Pancreas (tissue), 10 donors: ENCODE measurements at regions not wholly inside any gene's neighbourhood (a gene's known extent, or its start where the extent isn't known, plus 50 kb on each side); places are given as distances from the start of the nearest gene placed in this dataset.

Experiments used
- ATAC-seq, 4 donors: fragments of 200-7000 bp; cut with Tn5 transposase; one replicate each; pipeline versions ENCODE4 v1.8.0 to v1.9.1; 2020; ENCODE audit warnings: mild to moderate bottlenecking in 4 of 4, moderate library complexity in 4 of 4
- DNase-seq, 6 donors: peaks; one replicate each; pipeline ENCODE4 v3.0.0-alpha.2; 2020
- FAIRE-seq: peaks from 2 replicates; lab custom pipeline; 2012; peaks lifted over from hg19 to GRCh38; lab: Jason Lieb, UNC
- H3K27ac ChIP-seq, 4 donors: fragments of 200-600 bp; sonication (generic); 1 replicate in 3 of 4; 2 replicates in 1 of 4; pipeline versions ENCODE4 v1.5.0 to v1.8.0; 2020
- H3K27me3 ChIP-seq, 4 donors: fragments of 200-600 bp; one replicate each; pipeline ENCODE4 v1.8.0; 2021
- H3K36me3 ChIP-seq, 3 donors: fragments of 200-600 bp; sonication (generic) in 1 of 3; one replicate each; pipeline versions ENCODE4 v1.5.0 to v1.8.0; 2020 to 2021
- H3K4me1 ChIP-seq, 3 donors: fragments of 200-600 bp; one replicate each; pipeline ENCODE4 v1.8.0; 2021
- H3K4me3 ChIP-seq, 4 donors: fragments of 200-600 bp; sonication (generic) in 2 of 4; one replicate each; pipeline versions ENCODE4 v1.5.0 to v1.8.0; 2020 to 2021
- H3K9me3 ChIP-seq, 4 donors: fragments of 200-600 bp; one replicate each; pipeline ENCODE4 v1.8.0; 2021
- WGBS, 2 donors: extraction: QIAGEN DNeasy Blood & Tissue Kit; methylation state at CpG; one replicate each; pipeline ENCODE4 v1.1.7; 2013; 5-methylcytosine and 5-hydroxymethylcytosine counted together
- intact Hi-C, 3 donors: fragments of 100-400 bp; cut with DNase I; formaldehyde crosslinking; loops; one replicate each; pipeline versions ENCODE4 v1.11.1 to v1.14.2; 2022
- TF ChIP-seq, protein P1 (sequence below), 4 donors: fragments of 200-600 bp; sonication (generic) in 3 of 4; IDR thresholded peaks; one replicate each; pipeline versions ENCODE4 v1.5.0 to v1.8.0; 2021; ENCODE audit warnings: antibody characterized with exemption in 4 of 4
- donor health status: healthy with polysubstance abuse.
- donor health status: DM: no; HTN: no; CAD: no; lungs with moderate emphysema.
- donor health status: DM: no; HTN: no; CAD: no.
- donor health status: control.
- donor health status: control.
- donor health status: Bipolar disorder and iron deficiency.
- donor health status: DM: yes; HTN: yes; CAD: no.
- donor health status: DM: no; HTN: no; CAD: no.
- donor health status: DM: no; HTN: no; CAD: no.
- donor health status: DM: yes; HTN: yes; CAD: no.

DNA sequence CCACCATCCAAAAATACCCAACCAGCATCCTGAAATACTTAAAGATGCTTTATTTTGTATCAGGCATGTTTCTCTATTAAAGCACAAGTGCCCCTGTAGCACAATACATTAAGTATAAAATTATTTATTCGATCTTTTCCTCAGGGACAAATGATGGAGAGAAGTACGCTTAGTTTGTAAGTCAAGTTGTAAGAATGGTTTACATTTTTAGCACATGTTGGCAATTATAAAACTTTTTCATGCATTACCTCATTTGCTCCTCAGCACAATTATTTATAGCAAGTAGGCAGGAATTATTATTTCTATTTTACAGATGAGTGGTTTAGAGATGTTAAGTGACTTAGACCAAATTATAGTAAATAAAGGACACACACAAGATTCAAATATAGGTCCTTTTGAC is 232.6 kb upstream of the HTR2A start:
- WGBS, 2 donors, result 83 to 88% methylated on average over 2 of the region's 2 CpGs
- FAIRE-seq, result no peak
- no peak overlapping the region for H3K4me3 ChIP-seq
- intact Hi-C loops, result no loop called here
- no peak for DNase-seq
- no peaks in the 10 kb centered on the region for H3K27me3 ChIP-seq
- TF ChIP-seq, protein P1, sequence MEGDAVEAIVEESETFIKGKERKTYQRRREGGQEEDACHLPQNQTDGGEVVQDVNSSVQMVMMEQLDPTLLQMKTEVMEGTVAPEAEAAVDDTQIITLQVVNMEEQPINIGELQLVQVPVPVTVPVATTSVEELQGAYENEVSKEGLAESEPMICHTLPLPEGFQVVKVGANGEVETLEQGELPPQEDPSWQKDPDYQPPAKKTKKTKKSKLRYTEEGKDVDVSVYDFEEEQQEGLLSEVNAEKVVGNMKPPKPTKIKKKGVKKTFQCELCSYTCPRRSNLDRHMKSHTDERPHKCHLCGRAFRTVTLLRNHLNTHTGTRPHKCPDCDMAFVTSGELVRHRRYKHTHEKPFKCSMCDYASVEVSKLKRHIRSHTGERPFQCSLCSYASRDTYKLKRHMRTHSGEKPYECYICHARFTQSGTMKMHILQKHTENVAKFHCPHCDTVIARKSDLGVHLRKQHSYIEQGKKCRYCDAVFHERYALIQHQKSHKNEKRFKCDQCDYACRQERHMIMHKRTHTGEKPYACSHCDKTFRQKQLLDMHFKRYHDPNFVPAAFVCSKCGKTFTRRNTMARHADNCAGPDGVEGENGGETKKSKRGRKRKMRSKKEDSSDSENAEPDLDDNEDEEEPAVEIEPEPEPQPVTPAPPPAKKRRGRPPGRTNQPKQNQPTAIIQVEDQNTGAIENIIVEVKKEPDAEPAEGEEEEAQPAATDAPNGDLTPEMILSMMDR (IDR thresholded peaks at IDR 0.05), result no peak
- no peak for ATAC-seq
- no peaks in the 10 kb centered on the region for H3K36me3 ChIP-seq
- no peaks in the 10 kb centered on the region for H3K9me3 ChIP-seq
- H3K4me1 ChIP-seq, result peaks cover 0 to 7% (median 0%) of the 10 kb centered on the region in 3 donors
- no peak overlapping the region for H3K27ac ChIP-seq

DNA sequence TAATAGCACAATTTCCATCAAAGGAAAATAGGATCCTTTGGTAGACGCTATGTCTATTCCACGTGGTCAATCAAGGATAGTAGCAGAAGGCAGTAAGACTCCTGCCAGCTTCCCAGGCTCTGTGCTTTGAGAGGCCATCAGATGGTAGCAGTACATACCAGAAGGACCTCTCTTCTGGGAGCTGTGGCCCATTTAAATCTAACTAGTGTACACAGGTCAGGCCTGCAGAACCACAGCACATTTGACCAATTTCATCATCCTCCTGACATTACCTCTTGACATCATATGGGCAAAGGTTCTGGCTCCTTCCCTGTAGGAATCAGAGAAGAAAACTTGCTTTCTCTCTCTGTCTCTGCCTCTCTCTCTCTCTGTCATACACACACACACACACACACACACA is 229.6 kb upstream of the HTR2A start:
- Histone ChIP-seq H3K4me1 (no peaks in the 10 kb centered on the region), H3K27ac (no peak overlapping the region), H3K9me3 (no peaks in the 10 kb centered on the region), H3K4me3 (no peak overlapping the region), H3K36me3 (no peaks in the 10 kb centered on the region), H3K27me3 (no peaks in the 10 kb centered on the region)
- TF ChIP-seq, protein P1 (IDR thresholded peaks at IDR 0.05), result no peak
- WGBS, 2 donors, result 52 to 67% methylated on average over 2 of the region's 2 CpGs
- FAIRE-seq, result no peak
- peak in 3 of 4 donors; percentile 51 to 74 (median 58) for ATAC-seq
- intact Hi-C loops, result no loop called here
- DNase-seq, result peak in 1 of 6 donors; percentile 8

DNA sequence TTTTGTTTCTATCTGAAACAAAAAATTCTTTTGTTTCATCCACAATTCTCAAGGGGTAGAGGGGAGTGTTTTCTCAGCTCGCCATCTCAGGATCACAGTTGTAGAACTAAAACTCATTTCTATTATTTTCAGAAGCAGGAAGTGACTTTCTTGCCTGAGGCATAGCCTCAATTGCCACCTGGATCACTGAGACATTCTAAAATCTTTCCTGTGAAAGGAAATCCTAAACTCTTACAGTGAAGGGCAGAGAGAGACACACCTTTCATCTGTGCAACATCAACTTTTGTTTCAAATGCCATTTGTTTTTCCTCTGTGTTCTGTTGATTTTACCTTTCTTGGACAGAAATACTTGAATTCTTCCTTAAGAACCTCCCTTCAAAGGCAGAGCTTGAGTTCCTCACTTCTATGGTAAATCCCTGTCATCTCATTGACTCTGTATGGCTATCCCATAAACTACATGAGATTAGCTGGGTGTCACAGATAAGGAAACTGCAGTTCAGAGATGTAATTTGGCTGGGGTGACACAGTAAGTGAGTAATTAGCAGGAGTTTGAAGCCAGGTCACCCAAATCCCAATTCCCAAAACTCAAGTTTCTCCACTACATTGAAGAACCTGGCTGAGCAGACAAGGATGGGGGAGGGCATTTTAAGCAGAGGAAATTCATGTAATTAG is 224.4 kb upstream of the HTR2A start:
- intact Hi-C loops, result no loop called here
- H3K4me1 ChIP-seq, result no peaks in the 10 kb centered on the region
- no peak overlapping the region for H3K4me3 ChIP-seq
- DNase-seq, result no peak
- 90% methylated on average over 1 of the region's 1 CpG for WGBS, 2 donors
- TF ChIP-seq, protein P1 (IDR thresholded peaks at IDR 0.05), result no peak
- H3K27ac ChIP-seq, result no peak overlapping the region
- FAIRE-seq, result no peak
- no peak for ATAC-seq
- H3K9me3 ChIP-seq, result no peaks in the 10 kb centered on the region
- H3K27me3 ChIP-seq, result no peaks in the 10 kb centered on the region
- no peaks in the 10 kb centered on the region for H3K36me3 ChIP-seq

DNA sequence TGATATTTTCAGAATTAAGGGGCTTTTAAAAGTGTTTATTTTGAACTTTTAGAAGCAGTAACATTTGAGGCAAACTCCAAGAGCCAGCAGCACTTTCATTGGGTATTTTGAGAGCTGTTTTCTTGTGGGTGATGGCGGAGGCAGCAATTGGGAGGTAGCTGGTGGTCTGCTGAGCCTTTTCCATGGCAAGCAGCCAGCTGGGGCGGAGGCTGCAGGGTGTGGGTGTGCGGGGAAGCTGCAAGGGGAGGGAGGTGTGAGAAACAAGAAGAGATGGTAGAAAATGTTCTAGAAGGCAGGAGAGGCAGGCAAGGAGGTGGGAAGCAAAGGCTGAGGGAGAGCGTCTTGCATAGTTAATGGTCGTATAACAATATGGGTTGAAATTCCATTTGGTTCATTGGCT is 223.4 kb upstream of the HTR2A start:
- Histone ChIP-seq H3K9me3 (no peaks in the 10 kb centered on the region), H3K36me3 (no peaks in the 10 kb centered on the region), H3K27me3 (no peaks in the 10 kb centered on the region), H3K4me3 (no peak overlapping the region), H3K4me1 (no peaks in the 10 kb centered on the region), H3K27ac (no peak overlapping the region)
- ATAC-seq, result no peak
- 88 to 89% methylated on average over 5 of the region's 5 CpGs for WGBS, 2 donors
- TF ChIP-seq, protein P1 (IDR thresholded peaks at IDR 0.05), result no peak
- intact Hi-C loops, result no loop called here
- peak in 1 of 6 donors; percentile 30 for DNase-seq
- no peak for FAIRE-seq

DNA sequence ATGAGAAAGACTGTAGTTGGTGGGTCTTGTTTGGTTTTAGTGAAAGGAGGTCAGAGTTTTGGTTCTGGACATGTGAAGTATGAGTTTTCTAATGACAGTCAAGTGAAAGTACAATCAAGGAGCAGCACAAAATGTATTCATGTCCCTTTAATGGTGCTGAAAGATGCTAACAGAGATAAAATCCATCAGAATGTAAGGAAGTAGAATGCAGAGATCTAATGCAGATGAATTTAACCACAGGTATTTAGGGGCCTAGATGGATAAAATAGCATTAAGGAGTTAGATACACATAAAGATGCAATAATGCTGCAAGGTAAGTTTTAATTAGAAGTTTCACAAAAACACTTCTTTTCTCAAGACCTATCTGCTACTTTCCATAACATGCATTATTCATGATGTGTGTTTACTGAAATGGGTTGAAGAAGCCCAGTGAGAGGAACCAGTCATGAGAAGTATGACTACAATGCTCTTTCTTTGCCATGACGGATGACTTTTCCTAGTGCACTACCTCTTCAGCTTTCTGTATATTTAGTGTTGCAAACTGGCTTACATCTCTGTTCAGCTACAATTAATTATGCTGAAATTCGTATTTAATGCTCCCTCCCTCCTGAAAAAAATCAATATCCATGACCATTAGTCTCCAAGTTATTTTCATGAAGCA is 222.9 kb upstream of the HTR2A start:
- no peak overlapping the region for H3K27ac ChIP-seq
- intact Hi-C loops, result no loop called here
- 45% methylated on average over 2 of the region's 2 CpGs for WGBS, 2 donors

More for the DNA sequence above, 222.9 kb upstream of the HTR2A start:
- Histone ChIP-seq H3K4me3 (no peak overlapping the region), H3K27me3 (no peaks in the 10 kb centered on the region), H3K4me1 (no peaks in the 10 kb centered on the region), H3K9me3 (no peaks in the 10 kb centered on the region), H3K36me3 (no peaks in the 10 kb centered on the region)
- no peak for DNase-seq
- no peak for FAIRE-seq
- TF ChIP-seq, protein P1 (IDR thresholded peaks at IDR 0.05), result no peak
- no peak for ATAC-seq
